Endothelial cell (in vitro differentiated cells): ENCODE measurements at regions not wholly inside any gene's neighbourhood (a gene's known extent, or its start where the extent isn't known, plus 50 kb on each side); places are given as distances from the start of the nearest gene placed in this dataset.

Experiments used
- DNase-seq: peaks from one replicate; pipeline ENCODE4 v3.0.0; 2021; ENCODE audit warnings: low spot score
- H3K27ac Mint-ChIP-seq: one replicate; pipeline ENCODE4 v1.8.0; 2021; ENCODE audit warnings: mixed read lengths, inconsistent platforms; ENCODE audit not compliant: unreplicated experiment
- H3K27me3 Mint-ChIP-seq: one replicate; pipeline ENCODE4 v1.8.0; 2021; ENCODE audit warnings: mild to moderate bottlenecking, moderate library complexity, mixed read lengths, inconsistent platforms; ENCODE audit not compliant: unreplicated experiment
- H3K36me3 Mint-ChIP-seq: one replicate; pipeline ENCODE4 v1.8.0; 2021; ENCODE audit warnings: mild to moderate bottlenecking, low read depth, mixed read lengths, inconsistent platforms; ENCODE audit not compliant: unreplicated experiment
- H3K4me1 Mint-ChIP-seq: one replicate; pipeline ENCODE4 v1.8.0; 2021; ENCODE audit warnings: mild to moderate bottlenecking, mixed read lengths, inconsistent platforms; ENCODE audit not compliant: unreplicated experiment
- H3K4me3 Mint-ChIP-seq: one replicate; pipeline ENCODE4 v1.8.0; 2021; ENCODE audit warnings: mild to moderate bottlenecking, mixed read lengths, inconsistent platforms; ENCODE audit not compliant: unreplicated experiment
- H3K9me3 Mint-ChIP-seq: one replicate; pipeline ENCODE4 v1.8.0; 2021; ENCODE audit warnings: mixed read lengths, inconsistent platforms; ENCODE audit not compliant: unreplicated experiment
- CTCF ChIP-seq: fragments of 200-600 bp; sonication (generic); IDR thresholded peaks from one replicate; pipeline ENCODE4 v1.5.0; 2021; ENCODE audit warnings: antibody characterized with exemption; ENCODE audit not compliant: unreplicated experiment

DNA sequence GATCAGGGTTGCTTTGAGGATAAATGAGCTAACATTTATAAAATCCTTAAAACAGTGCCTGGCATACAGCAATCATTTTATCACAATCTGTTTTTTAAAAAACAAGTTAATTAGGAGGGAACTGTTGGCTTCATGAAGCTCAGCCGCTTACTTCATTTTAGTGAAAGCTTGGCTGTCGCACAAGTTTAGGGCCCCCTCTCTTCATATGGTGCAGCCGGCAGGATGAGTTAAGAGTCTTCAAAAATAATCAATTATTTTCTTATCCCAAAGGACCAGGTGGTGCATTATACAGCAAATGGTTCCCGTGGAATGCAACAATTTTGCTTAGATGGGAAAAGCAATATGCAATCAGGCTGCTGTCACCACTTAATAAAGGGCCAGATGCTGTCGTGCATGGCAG is 57.4 kb upstream of the PROKR2 start:
- no peaks in the 10 kb centered on the region for H3K9me3 Mint-ChIP-seq
- H3K4me3 Mint-ChIP-seq, result no peak overlapping the region
- no peaks in the 10 kb centered on the region for H3K36me3 Mint-ChIP-seq

DNA sequence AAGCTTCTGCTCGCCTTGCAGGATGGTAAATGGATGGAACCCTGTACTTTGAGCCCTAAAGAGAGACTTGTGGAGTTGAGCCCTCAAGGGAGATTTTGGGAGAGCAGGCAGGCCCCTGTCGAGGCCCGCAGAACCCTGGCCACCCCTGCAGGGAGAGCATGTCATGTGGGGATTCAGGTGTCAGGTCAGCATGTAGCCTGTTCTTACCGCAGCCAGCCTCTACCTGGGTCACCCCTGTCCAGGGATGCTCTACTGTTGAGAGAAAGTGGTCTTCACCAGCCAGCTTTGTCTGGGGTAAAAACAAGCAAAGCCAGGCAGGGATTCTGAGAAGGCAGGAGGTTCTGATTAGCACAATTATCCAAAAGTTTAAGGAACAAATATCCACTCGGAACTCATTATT is 55.6 kb upstream of the PROKR2 start:
- no peak for TF ChIP-seq CTCF
- no peak overlapping the region for H3K4me3 Mint-ChIP-seq
- H3K9me3 Mint-ChIP-seq, result no peaks in the 10 kb centered on the region
- no peaks in the 10 kb centered on the region for H3K36me3 Mint-ChIP-seq
- no peak for DNase-seq
- no peaks in the 10 kb centered on the region for H3K27me3 Mint-ChIP-seq
- H3K27ac Mint-ChIP-seq, result no peak overlapping the region
- H3K4me1 Mint-ChIP-seq, result no peaks in the 10 kb centered on the region

More for the DNA sequence above, 57.4 kb upstream of the PROKR2 start:
- no peaks in the 10 kb centered on the region for H3K4me1 Mint-ChIP-seq
- TF ChIP-seq CTCF, result no peak
- no peak overlapping the region for H3K27ac Mint-ChIP-seq
- H3K27me3 Mint-ChIP-seq, result no peaks in the 10 kb centered on the region
- DNase-seq, result no peak

DNA sequence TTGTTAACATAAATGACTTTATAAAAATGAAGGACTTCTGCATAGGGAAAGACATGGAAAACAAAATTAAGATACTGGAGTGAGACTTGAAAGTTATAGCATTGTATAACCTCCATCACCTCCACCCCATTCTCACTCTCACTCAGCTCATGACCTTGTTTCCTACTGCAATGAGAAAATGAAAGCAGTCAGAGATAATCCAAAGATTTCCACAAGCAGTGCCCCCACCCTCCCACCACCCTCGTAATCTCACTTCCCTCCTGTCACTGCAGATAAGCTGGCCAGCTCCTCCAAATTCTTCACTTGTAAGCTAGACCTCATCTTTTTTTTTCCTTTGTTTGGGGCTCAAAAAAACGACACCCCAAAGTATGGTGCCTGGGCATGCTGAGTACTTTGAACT is 52.9 kb upstream of the PROKR2 start:
- no peak overlapping the region for H3K27ac Mint-ChIP-seq
- no peak for TF ChIP-seq CTCF
- H3K4me1 Mint-ChIP-seq, result no peaks in the 10 kb centered on the region
- H3K27me3 Mint-ChIP-seq, result no peaks in the 10 kb centered on the region
- no peak overlapping the region for H3K4me3 Mint-ChIP-seq
- no peaks in the 10 kb centered on the region for H3K9me3 Mint-ChIP-seq
- H3K36me3 Mint-ChIP-seq, result no peaks in the 10 kb centered on the region
- DNase-seq, result no peak
